SH-SY5Y (cell line): ENCODE measurements at regions not wholly inside any gene's neighbourhood (a gene's known extent, or its start where the extent isn't known, plus 50 kb on each side); places are given as distances from the start of the nearest gene placed in this dataset.

Experiments
- GATA2 ChIP-seq: IDR thresholded peaks from 2 replicates; pipeline ENCODE4 v1.6.1; 2011; ENCODE audit warnings: mild to moderate bottlenecking, low read depth, low read length
- GATA3 ChIP-seq: IDR thresholded peaks from 2 replicates; pipeline ENCODE4 v1.6.1; 2011; ENCODE audit warnings: low read depth, mild to moderate bottlenecking, low read length, moderate library complexity

DNA sequence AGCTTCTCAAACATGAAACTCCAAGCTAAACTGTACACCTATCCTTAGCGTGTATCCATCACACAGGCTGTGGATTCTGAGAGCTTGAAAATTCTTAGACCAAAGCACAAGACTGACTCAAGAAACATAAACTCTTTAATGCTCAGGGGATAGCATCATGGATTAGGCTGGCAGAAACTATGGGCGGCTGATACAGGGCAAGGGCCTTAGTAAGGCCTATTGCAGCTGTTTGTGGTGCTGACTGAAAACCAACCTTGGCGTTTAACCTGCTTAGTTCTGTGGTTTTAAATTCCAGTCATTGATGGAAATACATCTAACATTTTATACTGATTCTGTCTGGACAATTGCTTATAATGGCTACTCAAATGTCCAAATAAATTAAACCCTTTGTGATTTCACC lies 183.7 kb downstream of the TLR4 start:
- TF ChIP-seq GATA3 (no peak), GATA2 (no peak)
